ENCODE measurements at regions not wholly inside any gene's neighbourhood (a gene's known extent, or its start where the extent isn't known, plus 50 kb on each side); places are given as distances from the start of the nearest gene placed in this dataset.

- peak; percentile 73 for DNase-seq
Observed at GRCh38 chr20:17137692-17138091, 89.1 kb upstream of the PCSK2 start.

- no peak for DNase-seq
Observed at GRCh38 chr20:17138237-17138636, 88.6 kb upstream of the PCSK2 start.

GRCh38 chr20:17140894-17141293, 85.9 kb upstream of the PCSK2 start:
- no peak for DNase-seq

- peak; percentile 16 for DNase-seq
Observed at GRCh38 chr20:17141568-17141967, 85.3 kb upstream of the PCSK2 start.

- DNase-seq = no peak
Observed at GRCh38 chr20:17142666-17143065, 84.2 kb upstream of the PCSK2 start.

- no peak for DNase-seq
Observed at GRCh38 chr20:17150858-17151257, 76.0 kb upstream of the PCSK2 start.

- no peak for DNase-seq
Observed at GRCh38 chr20:17155401-17155800, 71.4 kb upstream of the PCSK2 start.

GRCh38 chr20:17158701-17159100, 68.1 kb upstream of the PCSK2 start:
- no peak for DNase-seq

GRCh38 chr20:17161673-17162481, 65.0 kb upstream of the PCSK2 start:
- DNase-seq = peak; percentile 95

- no peak for DNase-seq
Observed at GRCh38 chr20:17168026-17168612, 58.7 kb upstream of the PCSK2 start.

- no peak for DNase-seq
Observed at GRCh38 chr20:17169585-17170136, 57.2 kb upstream of the PCSK2 start.

GRCh38 chr20:17171746-17172280, 55.0 kb upstream of the PCSK2 start:
- peak; percentile 59 for DNase-seq

- DNase-seq = peak; percentile 91
Observed at GRCh38 chr20:17172836-17173516, 53.9 kb upstream of the PCSK2 start.

All from fibroblast of skin of abdomen (primary cell).